Psoas muscle (tissue), 7 donors: ENCODE measurements at regions not wholly inside any gene's neighbourhood (a gene's known extent, or its start where the extent isn't known, plus 50 kb on each side); places are given as distances from the start of the nearest gene placed in this dataset.

Experiments used
- ATAC-seq, 4 donors: fragments of 200-7000 bp; cut with Tn5 transposase; one replicate each; pipeline ENCODE4 v1.9.1; 2020; ENCODE audit warnings: moderate library complexity in 3 of 4, mild to moderate bottlenecking in 2 of 4
- DNase-seq, 2 donors: peaks; one replicate each; pipeline ENCODE4 v3.0.0-alpha.2; 2020
- H3K27ac ChIP-seq: fragments of 200-600 bp; one replicate; pipeline ENCODE4 v1.8.0; 2022
- H3K27me3 ChIP-seq, 3 donors: fragments of 200-600 bp in 1 of 3; one replicate each; pipeline versions ENCODE4 v1.6.1 to v1.8.0; 2013 to 2022; ENCODE audit warnings: low read length in 2 of 3, mild to moderate bottlenecking in 2 of 3, moderate library complexity in 1 of 3; ENCODE audit not compliant: insufficient read depth in 3 of 3
- H3K36me3 ChIP-seq, 2 donors: fragments of 200-600 bp in 1 of 2; one replicate each; pipeline versions ENCODE4 v1.6.1 to v1.8.0; 2013 to 2022; ENCODE audit warnings: low read depth in 1 of 2, mild to moderate bottlenecking in 1 of 2, moderate library complexity in 1 of 2; ENCODE audit not compliant: insufficient read depth in 1 of 2
- H3K4me1 ChIP-seq: fragments of 200-600 bp; one replicate; pipeline ENCODE4 v1.8.0; 2022
- H3K4me3 ChIP-seq: fragments of 200-600 bp; one replicate; pipeline ENCODE4 v1.8.0; 2022; ENCODE audit warnings: mild to moderate bottlenecking
- H3K9me3 ChIP-seq: fragments of 200-600 bp; one replicate; pipeline ENCODE4 v1.8.0; 2022
- WGBS, 3 donors: extraction: QIAGEN DNeasy Blood & Tissue Kit; methylation state at CpG; one replicate each; pipeline versions ENCODE4 v1.1.6 to v1.1.7; 2013; 5-methylcytosine and 5-hydroxymethylcytosine counted together
- intact Hi-C, 2 donors: fragments of 100-400 bp; cut with DNase I; formaldehyde crosslinking; loops; one replicate each; pipeline versions ENCODE4 v1.11.0 to v1.14.2; 2022
- TF ChIP-seq, protein P1 (sequence below): fragments of 200-600 bp; IDR thresholded peaks from one replicate; pipeline ENCODE4 v1.8.0; 2022; ENCODE audit warnings: antibody characterized with exemption
- donor health status: healthy with polysubstance abuse.
- donor health status: DM: no; HTN: no; CAD: no; lungs with moderate emphysema.
- donor health status: Bipolar disorder and iron deficiency.
- donor health status: healthy.
- donor health status: DM: yes; HTN: yes; CAD: no.
- donor health status: DM: no; HTN: no; CAD: no.
- donor health status: DM: yes; HTN: yes; CAD: no.

- no peaks in the 10 kb centered on the region for H3K9me3 ChIP-seq
Observed at GRCh38 chr6:153591159-153591558, 447.9 kb upstream of the OPRM1 start.

GRCh38 chr6:153590411-153590810 is 448.6 kb upstream of the OPRM1 start:
- no peaks in the 10 kb centered on the region for H3K9me3 ChIP-seq
- no peak overlapping the region for H3K27ac ChIP-seq
- no peak overlapping the region for H3K4me3 ChIP-seq
- H3K27me3 ChIP-seq, result no peaks in the 10 kb centered on the region
- no peaks in the 10 kb centered on the region for H3K36me3 ChIP-seq
- no peaks in the 10 kb centered on the region for H3K4me1 ChIP-seq
- intact Hi-C loops, result no loop called here
- DNase-seq, result no peak
- ATAC-seq, result no peak
- TF ChIP-seq, protein P1, sequence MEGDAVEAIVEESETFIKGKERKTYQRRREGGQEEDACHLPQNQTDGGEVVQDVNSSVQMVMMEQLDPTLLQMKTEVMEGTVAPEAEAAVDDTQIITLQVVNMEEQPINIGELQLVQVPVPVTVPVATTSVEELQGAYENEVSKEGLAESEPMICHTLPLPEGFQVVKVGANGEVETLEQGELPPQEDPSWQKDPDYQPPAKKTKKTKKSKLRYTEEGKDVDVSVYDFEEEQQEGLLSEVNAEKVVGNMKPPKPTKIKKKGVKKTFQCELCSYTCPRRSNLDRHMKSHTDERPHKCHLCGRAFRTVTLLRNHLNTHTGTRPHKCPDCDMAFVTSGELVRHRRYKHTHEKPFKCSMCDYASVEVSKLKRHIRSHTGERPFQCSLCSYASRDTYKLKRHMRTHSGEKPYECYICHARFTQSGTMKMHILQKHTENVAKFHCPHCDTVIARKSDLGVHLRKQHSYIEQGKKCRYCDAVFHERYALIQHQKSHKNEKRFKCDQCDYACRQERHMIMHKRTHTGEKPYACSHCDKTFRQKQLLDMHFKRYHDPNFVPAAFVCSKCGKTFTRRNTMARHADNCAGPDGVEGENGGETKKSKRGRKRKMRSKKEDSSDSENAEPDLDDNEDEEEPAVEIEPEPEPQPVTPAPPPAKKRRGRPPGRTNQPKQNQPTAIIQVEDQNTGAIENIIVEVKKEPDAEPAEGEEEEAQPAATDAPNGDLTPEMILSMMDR, result no peak

More at GRCh38 chr6:153591159-153591558, 447.9 kb upstream of the OPRM1 start:
- no peaks in the 10 kb centered on the region for H3K36me3 ChIP-seq
- TF ChIP-seq, protein P1, result no peak
- H3K4me3 ChIP-seq, result no peak overlapping the region
- DNase-seq (no peak), ATAC-seq (no peak)
- no peaks in the 10 kb centered on the region for H3K4me1 ChIP-seq
- no peak overlapping the region for H3K27ac ChIP-seq
- no peaks in the 10 kb centered on the region for H3K27me3 ChIP-seq
- intact Hi-C loops, result no loop called here

GRCh38 chr6:153588330-153588729 is 450.7 kb upstream of the OPRM1 start:
- H3K36me3 ChIP-seq, result no peaks in the 10 kb centered on the region
- H3K27ac ChIP-seq, result no peak overlapping the region
- intact Hi-C loops, result no loop called here
- no peaks in the 10 kb centered on the region for H3K9me3 ChIP-seq
- ATAC-seq (no peak), DNase-seq (no peak)
- H3K4me3 ChIP-seq, result no peak overlapping the region
- WGBS, 3 donors, result 83 to 89% (median 86%) methylated on average over 3 of the region's 3 CpGs
- TF ChIP-seq, protein P1, result no peak
- no peaks in the 10 kb centered on the region for H3K27me3 ChIP-seq
- no peaks in the 10 kb centered on the region for H3K4me1 ChIP-seq

- no peaks in the 10 kb centered on the region for H3K36me3 ChIP-seq
- DNase-seq (no peak), ATAC-seq (no peak)
- H3K27me3 ChIP-seq, result no peaks in the 10 kb centered on the region
- H3K4me3 ChIP-seq, result no peak overlapping the region
- no peaks in the 10 kb centered on the region for H3K4me1 ChIP-seq
- H3K9me3 ChIP-seq, result no peaks in the 10 kb centered on the region
- WGBS, 3 donors, result 86 to 89% (median 87%) methylated on average over 2 of the region's 2 CpGs
- intact Hi-C loops, result no loop called here
- TF ChIP-seq, protein P1, result no peak
- H3K27ac ChIP-seq, result no peak overlapping the region
Observed at GRCh38 chr6:153583685-153584084, 452.6 kb upstream of the RGS17 start.

DNA sequence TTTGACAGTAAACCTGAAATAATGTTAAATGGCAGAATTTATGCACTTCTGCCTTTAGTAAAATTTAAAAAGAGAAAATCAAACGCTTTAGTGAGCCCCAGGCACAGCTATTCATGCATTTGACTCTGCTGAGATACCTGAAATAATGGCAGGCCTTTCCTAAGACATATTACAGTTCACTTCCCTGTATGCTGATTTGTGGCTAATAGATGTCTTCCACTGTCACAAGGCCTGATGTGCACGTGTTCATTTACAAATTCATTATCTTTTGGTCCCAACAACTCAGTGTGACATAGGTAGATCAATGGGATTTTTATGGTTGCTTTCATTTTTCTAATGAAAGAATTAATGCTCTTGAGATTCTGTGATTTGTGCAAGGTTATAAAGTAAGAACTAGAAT is 449.7 kb upstream of the RGS17 start:
- WGBS, 3 donors, result 57 to 67% (median 57%) methylated on average over 2 of the region's 2 CpGs
- DNase-seq, result no peak

More for the DNA sequence above, 449.7 kb upstream of the RGS17 start:
- no peaks in the 10 kb centered on the region for H3K9me3 ChIP-seq
- H3K4me1 ChIP-seq, result no peaks in the 10 kb centered on the region
- intact Hi-C loops, result no loop called here
- H3K27me3 ChIP-seq, result no peaks in the 10 kb centered on the region
- no peak overlapping the region for H3K27ac ChIP-seq
- TF ChIP-seq, protein P1, result no peak
- ATAC-seq, result no peak
- no peak overlapping the region for H3K4me3 ChIP-seq
- no peaks in the 10 kb centered on the region for H3K36me3 ChIP-seq
